Endothelial cell of umbilical vein (primary cell): ENCODE measurements at regions not wholly inside any gene's neighbourhood (a gene's known extent, or its start where the extent isn't known, plus 50 kb on each side); places are given as distances from the start of the nearest gene placed in this dataset.

Experiments used
- BruUV-seq: library from RNA; stranded (reverse); fragments of 400-500 nt; replicated peaks from 2 replicates; lab custom pipeline; 2021; lab: Mats Ljungman, UMichigan
- CTCF ChIA-PET: fragments of 300-600, 350-600 bp; sonication (Branson Sonifier 250); formaldehyde crosslinking; loops from one replicate; lab custom pipeline; 2021; ENCODE audit warnings: antibody characterized with exemption, inconsistent platforms; lab: Charles Lee
- POLR2A ChIA-PET: fragments of 300-600, 350-600 bp; sonication (Branson Sonifier 250); formaldehyde crosslinking; loops from one replicate; lab custom pipeline; 2021; ENCODE audit warnings: antibody characterized with exemption, inconsistent platforms; lab: Charles Lee
- DNase-seq: peaks from one replicate; pipeline ENCODE4 v3.0.0-alpha.2; 2011; ENCODE audit warnings: low read depth, low spot score
- FAIRE-seq: peaks from 2 replicates; lab custom pipeline; 2011; peaks lifted over from hg19 to GRCh38; lab: Jason Lieb, UNC
- H2AFZ ChIP-seq: 2 replicates; pipeline ENCODE4 v1.6.0; 2012; ENCODE audit warnings: low read depth, low read length, control low read depth, inconsistent platforms
- H3K27ac ChIP-seq: 2 replicates; pipeline ENCODE4 v1.5.1; 2011; ENCODE audit warnings: low read depth, mild to moderate bottlenecking, control low read depth, low read length, moderate library complexity; ENCODE audit not compliant: insufficient read depth
- H3K27me3 ChIP-seq, 2 experiments: 2 replicates each; pipeline versions ENCODE4 v1.6.0 to v1.6.1; 2011; ENCODE audit warnings: low read length in 2 of 2, mixed read lengths in 1 of 2; ENCODE audit not compliant: control insufficient read depth in 2 of 2, insufficient read depth in 2 of 2
- H3K36me3 ChIP-seq, 2 experiments: 2 replicates in 1 of 2; 3 replicates in 1 of 2; pipeline ENCODE4 v1.5.1; 2011; ENCODE audit warnings: low read length in 2 of 2, mild to moderate bottlenecking in 1 of 2, moderate library complexity in 1 of 2; ENCODE audit not compliant: control insufficient read depth in 2 of 2, insufficient read depth in 2 of 2; ENCODE audit errors: extremely low read depth in 1 of 2
- H3K4me1 ChIP-seq: 3 replicates; pipeline ENCODE4 v1.5.1; 2011; ENCODE audit warnings: mild to moderate bottlenecking, low read length; ENCODE audit not compliant: control insufficient read depth, insufficient read depth; ENCODE audit errors: extremely low read depth
- H3K4me2 ChIP-seq: 2 replicates; pipeline ENCODE4 v1.6.1; 2011; ENCODE audit warnings: low read length, control low read depth, mixed read lengths; ENCODE audit not compliant: insufficient read depth
- H3K4me3 ChIP-seq, 3 experiments: fragments of 200-600 bp in 1 of 3; sonication (generic), shearing (Covaris generic) in 1 of 3; replicated peaks in 1 of 3; 2 replicates each; pipeline ENCODE4 v1.5.1; 2011 to 2016; ENCODE audit warnings: control low read depth in 3 of 3, low read length in 3 of 3, mild to moderate bottlenecking in 2 of 3, inconsistent platforms in 1 of 3, low read depth in 1 of 3, moderate library complexity in 1 of 3; ENCODE audit not compliant: insufficient read depth in 1 of 3
- H3K79me2 ChIP-seq: 2 replicates; pipeline ENCODE4 v1.6.0; 2012; ENCODE audit warnings: low read length, inconsistent platforms; ENCODE audit not compliant: control insufficient read depth, insufficient read depth
- H3K9ac ChIP-seq: replicated peaks from 2 replicates; pipeline ENCODE3; 2011; ENCODE audit warnings: low read length, control low read depth; ENCODE audit not compliant: insufficient read depth; ENCODE audit errors: extremely low read depth
- H3K9me1 ChIP-seq: replicated peaks from 3 replicates; pipeline ENCODE4 v1.6.0; 2011; ENCODE audit warnings: mild to moderate bottlenecking, low read length; ENCODE audit not compliant: control insufficient read depth, insufficient read depth; ENCODE audit errors: extremely low read depth
- H3K9me3 ChIP-seq: replicated peaks from 2 replicates; pipeline ENCODE4 v1.5.1; 2012; ENCODE audit warnings: low read length, inconsistent platforms; ENCODE audit not compliant: control insufficient read depth, insufficient read depth
- H4K20me1 ChIP-seq: replicated peaks from 2 replicates; pipeline ENCODE3; 2011; ENCODE audit warnings: mild to moderate bottlenecking, low read length; ENCODE audit not compliant: control insufficient read depth, insufficient read depth; ENCODE audit errors: extremely low read depth
- EZH2 ChIP-seq: IDR thresholded peaks from 2 replicates; pipeline ENCODE4 v1.6.1; 2012; ENCODE audit warnings: borderline replicate concordance, low read depth, mild to moderate bottlenecking, moderate library complexity, low read length, inconsistent platforms; ENCODE audit not compliant: severe bottlenecking
- FOS ChIP-seq: IDR thresholded peaks from 2 replicates; pipeline ENCODE4 v1.6.1; 2011; ENCODE audit warnings: mild to moderate bottlenecking, low read length, moderate library complexity, borderline replicate concordance; ENCODE audit not compliant: insufficient read depth
- GATA2 ChIP-seq: IDR thresholded peaks from 2 replicates; pipeline ENCODE4 v1.7.0; 2011; ENCODE audit warnings: low read depth, mild to moderate bottlenecking, moderate library complexity, mixed read lengths, low read length; ENCODE audit not compliant: insufficient read length, insufficient read depth
- JUN ChIP-seq: IDR thresholded peaks from 2 replicates; pipeline ENCODE4 v1.6.1; 2011; ENCODE audit warnings: borderline replicate concordance, low read depth; ENCODE audit not compliant: insufficient read length, insufficient read depth
- MYC ChIP-seq: IDR thresholded peaks from one replicate; pipeline ENCODE4 v1.6.1; 2011; ENCODE audit warnings: mild to moderate bottlenecking, low read depth, low read length
- POLR2A ChIP-seq: IDR thresholded peaks from 2 replicates; pipeline ENCODE4 v1.6.1; 2012; ENCODE audit warnings: low read depth, mild to moderate bottlenecking, control low read depth, low read length
- POLR2AphosphoS5 ChIP-seq: IDR thresholded peaks from 2 replicates; pipeline ENCODE4 v1.6.1; 2012; ENCODE audit warnings: low read depth, mild to moderate bottlenecking, control low read depth, low read length, moderate library complexity; ENCODE audit not compliant: insufficient read depth
- dilution Hi-C: fragments of 300-500 bp; cut with MboI; formaldehyde crosslinking; loops from one replicate; pipeline ENCODE4 v1.15.0; 2019; ENCODE audit warnings: low sequenced_read_pairs; ENCODE audit not compliant: extremely low pct_ligation_motif_present
- intact Hi-C: fragments of 100-400 bp; cut with micrococcal nuclease; formaldehyde crosslinking; loops from one replicate; pipeline ENCODE4 v1.10.0; 2022
- TF ChIP-seq, protein P1 (sequence below): IDR thresholded peaks from 2 replicates; pipeline ENCODE4 v1.6.1; 2011; ENCODE audit not compliant: insufficient read depth, insufficient read length
- TF ChIP-seq, protein P2 (sequence below), 2 donors: IDR thresholded peaks; 1 replicate in 1 of 2; 2 replicates in 1 of 2; pipeline ENCODE4 v1.5.1; 2011; ENCODE audit warnings: low read length in 2 of 2, mild to moderate bottlenecking in 2 of 2, moderate library complexity in 2 of 2, control low read depth in 1 of 2, inconsistent platforms in 1 of 2, low read depth in 1 of 2; ENCODE audit not compliant: insufficient read depth in 1 of 2; ENCODE audit errors: extremely low read depth in 1 of 2

DNA sequence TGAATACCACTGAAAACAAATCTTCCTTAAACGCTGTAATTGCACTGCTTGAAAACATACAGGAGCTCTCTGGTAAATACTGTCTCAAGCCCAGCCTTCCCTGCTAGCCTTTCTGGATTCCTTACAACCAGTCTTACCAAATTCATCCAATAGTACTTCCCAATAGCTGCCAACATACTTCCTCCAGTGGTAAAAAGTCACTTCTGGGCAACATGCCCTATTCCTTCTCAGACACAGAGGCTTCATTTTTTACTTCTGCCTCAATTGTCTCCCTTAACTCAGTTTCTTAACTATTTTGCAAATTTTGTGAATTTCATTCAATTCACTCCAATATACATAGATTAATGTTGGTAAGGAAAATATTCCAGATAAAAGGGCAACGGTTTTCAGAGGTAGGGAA is 166.3 kb downstream of the TBX15 start:
- Histone ChIP-seq H3K4me3 (no peak overlapping the region), H3K79me2 (no peaks in the 10 kb centered on the region), H3K9me3 (no peaks in the 10 kb centered on the region), H4K20me1 (no peaks in the 10 kb centered on the region), H3K9ac (no peak overlapping the region), H3K4me1 (no peaks in the 10 kb centered on the region), H3K4me2 (no peak overlapping the region), H2AFZ (no peak overlapping the region), H3K36me3 (no peaks in the 10 kb centered on the region), H3K9me1 (no peaks in the 10 kb centered on the region), H3K27me3 (no peaks in the 10 kb centered on the region), H3K27ac (no peak overlapping the region)
- BruUV-seq = no TSS peak
- FAIRE-seq = no peak
- dilution Hi-C loops (no loop called here), intact Hi-C loops (no loop called here)
- CTCF ChIA-PET = no interaction called here
- no peak for DNase-seq
- POLR2A ChIA-PET = no interaction called here
- TF ChIP-seq EZH2 (no peak), JUN (no peak), FOS (no peak), MYC (no peak), POLR2A (no peak), GATA2 (no peak), POLR2AphosphoS5 (no peak)
- TF ChIP-seq, protein P1, sequence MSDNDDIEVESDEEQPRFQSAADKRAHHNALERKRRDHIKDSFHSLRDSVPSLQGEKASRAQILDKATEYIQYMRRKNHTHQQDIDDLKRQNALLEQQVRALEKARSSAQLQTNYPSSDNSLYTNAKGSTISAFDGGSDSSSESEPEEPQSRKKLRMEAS = no peak
- TF ChIP-seq, protein P2, sequence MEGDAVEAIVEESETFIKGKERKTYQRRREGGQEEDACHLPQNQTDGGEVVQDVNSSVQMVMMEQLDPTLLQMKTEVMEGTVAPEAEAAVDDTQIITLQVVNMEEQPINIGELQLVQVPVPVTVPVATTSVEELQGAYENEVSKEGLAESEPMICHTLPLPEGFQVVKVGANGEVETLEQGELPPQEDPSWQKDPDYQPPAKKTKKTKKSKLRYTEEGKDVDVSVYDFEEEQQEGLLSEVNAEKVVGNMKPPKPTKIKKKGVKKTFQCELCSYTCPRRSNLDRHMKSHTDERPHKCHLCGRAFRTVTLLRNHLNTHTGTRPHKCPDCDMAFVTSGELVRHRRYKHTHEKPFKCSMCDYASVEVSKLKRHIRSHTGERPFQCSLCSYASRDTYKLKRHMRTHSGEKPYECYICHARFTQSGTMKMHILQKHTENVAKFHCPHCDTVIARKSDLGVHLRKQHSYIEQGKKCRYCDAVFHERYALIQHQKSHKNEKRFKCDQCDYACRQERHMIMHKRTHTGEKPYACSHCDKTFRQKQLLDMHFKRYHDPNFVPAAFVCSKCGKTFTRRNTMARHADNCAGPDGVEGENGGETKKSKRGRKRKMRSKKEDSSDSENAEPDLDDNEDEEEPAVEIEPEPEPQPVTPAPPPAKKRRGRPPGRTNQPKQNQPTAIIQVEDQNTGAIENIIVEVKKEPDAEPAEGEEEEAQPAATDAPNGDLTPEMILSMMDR (IDR thresholded peaks at IDR 0.05; ENCODE audit: extremely low read depth in 1 of 2, insufficient read depth in 1 of 2, low read depth in 1 of 2, low read length in 2 of 2) = no peak
